ENCODE measurements at regions not wholly inside any gene's neighbourhood (a gene's known extent, or its start where the extent isn't known, plus 50 kb on each side); places are given as distances from the start of the nearest gene placed in this dataset. TPM values are rescaled to one million over a fixed set of nuclear protein-coding genes. Genes with fewer than 3 reads are reported as not detected.

DNA sequence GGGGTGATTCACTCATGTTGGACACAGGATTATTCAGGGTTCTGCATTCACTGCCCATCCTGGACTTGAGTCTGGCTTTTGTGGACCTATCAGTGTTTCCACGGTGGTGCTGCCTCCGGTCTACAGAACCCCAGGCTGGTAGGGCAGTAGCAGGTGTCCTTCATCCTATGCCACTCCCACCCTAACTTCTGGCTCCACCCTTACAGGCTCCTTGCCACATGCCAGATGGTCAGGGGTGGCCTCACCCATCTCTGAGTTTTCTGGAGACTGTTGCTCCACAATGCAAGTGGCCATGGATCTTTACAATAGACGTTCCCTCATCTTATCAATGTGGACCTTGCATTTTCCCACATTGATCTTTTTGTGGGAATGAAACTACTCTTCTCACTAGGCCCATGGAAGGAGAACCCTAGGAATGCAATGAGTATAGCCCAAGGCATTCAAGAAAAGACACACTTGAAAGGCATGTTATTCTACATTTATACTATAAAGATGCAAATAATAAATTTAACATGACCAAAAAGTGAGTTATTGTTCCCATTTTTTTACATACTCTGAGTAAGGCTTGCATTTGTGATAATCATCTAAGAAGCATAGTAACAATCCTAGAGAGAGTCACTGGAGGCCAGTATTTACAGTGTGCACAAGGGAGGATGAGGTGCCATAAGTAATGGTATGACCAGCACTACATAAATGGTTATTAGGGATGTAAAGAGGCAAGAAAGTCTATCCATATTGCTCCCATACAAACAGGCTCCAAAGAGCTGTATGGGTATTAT lies 57.4 kb upstream of the ADO start:
- no peak for DNase-seq

GRCh38 chr10:62748386-62748785 lies 56.1 kb upstream of the ADO start:
- DNase-seq, result no peak

GRCh38 chr10:62749093-62749683 lies 55.3 kb upstream of the ADO start:
- DNase-seq, result no peak

Small RNAs in the stretch of these regions (small RNA-seq; reads per million reads assigned to genes)
- not detected for gene ALDH7A1P4 (ENCODE audit: low replicate concordance)
